Mucosa of stomach (tissue), 1 donor: ENCODE measurements at regions not wholly inside any gene's neighbourhood (a gene's known extent, or its start where the extent isn't known, plus 50 kb on each side); places are given as distances from the start of the nearest gene placed in this dataset.

Experiments
- H3K27me3 ChIP-seq: one replicate; pipeline ENCODE4 v1.7.0; 2013; ENCODE audit warnings: mild to moderate bottlenecking, low read length; ENCODE audit not compliant: control insufficient read depth, insufficient read depth
- H3K36me3 ChIP-seq: one replicate; pipeline ENCODE4 v1.7.0; 2013; ENCODE audit warnings: low read length; ENCODE audit not compliant: control insufficient read depth, insufficient read depth
- H3K4me1 ChIP-seq: one replicate; pipeline ENCODE4 v1.7.0; 2013; ENCODE audit warnings: mild to moderate bottlenecking, low read length; ENCODE audit not compliant: control insufficient read depth, insufficient read depth
- H3K4me3 ChIP-seq: one replicate; pipeline ENCODE4 v1.7.0; 2013; ENCODE audit warnings: low read length
- H3K9ac ChIP-seq: one replicate; pipeline ENCODE4 v1.7.0; 2013; ENCODE audit warnings: mild to moderate bottlenecking, low read length, moderate library complexity
- H3K9me3 ChIP-seq: one replicate; pipeline ENCODE4 v1.7.0; 2013; ENCODE audit warnings: mild to moderate bottlenecking, low read length, moderate library complexity; ENCODE audit not compliant: control insufficient read depth
- donor health status: Pancreatic carcinoma.

DNA sequence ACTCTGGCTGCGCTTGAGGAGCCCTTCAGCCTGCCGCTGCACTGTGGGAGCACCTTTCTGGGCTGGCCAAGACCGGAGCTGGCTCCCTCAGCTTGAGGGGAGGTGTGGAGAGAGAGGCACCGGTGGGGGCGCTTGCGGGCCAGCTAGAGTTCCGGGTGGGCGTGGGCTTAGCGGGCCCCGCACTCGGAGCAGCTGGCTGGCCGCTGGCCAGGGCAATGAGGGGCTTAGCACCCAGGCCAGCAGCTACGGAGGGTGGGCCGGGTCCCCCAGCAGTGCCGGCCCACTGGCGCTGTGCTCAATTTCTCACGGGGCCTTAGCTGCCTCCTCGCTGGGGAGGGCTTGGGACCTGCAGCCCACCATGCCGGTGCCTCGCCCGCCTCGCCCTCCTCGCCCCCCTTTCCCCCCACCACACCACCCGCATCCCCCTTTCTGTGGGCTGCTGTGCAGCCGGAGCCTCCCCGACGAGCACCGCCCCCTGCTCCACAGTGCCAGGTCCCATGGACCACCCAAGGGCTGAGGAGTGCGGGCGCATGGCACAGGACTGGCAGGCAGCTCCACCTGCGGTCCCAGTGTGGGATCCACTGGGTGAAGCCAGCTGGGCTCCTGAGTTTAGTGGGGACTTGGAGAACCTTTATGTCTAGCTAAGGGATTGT is 954.5 kb downstream of the DTWD2 start:
- no peaks in the 10 kb centered on the region for H3K4me1 ChIP-seq
- H3K9me3 ChIP-seq, result no peaks in the 10 kb centered on the region
- no peak overlapping the region for H3K9ac ChIP-seq
- H3K4me3 ChIP-seq, result no peak overlapping the region
- H3K27me3 ChIP-seq, result no peaks in the 10 kb centered on the region
- no peaks in the 10 kb centered on the region for H3K36me3 ChIP-seq

- Histone ChIP-seq H3K9me3 (no peaks in the 10 kb centered on the region), H3K36me3 (no peaks in the 10 kb centered on the region), H3K27me3 (no peaks in the 10 kb centered on the region), H3K4me1 (no peaks in the 10 kb centered on the region), H3K4me3 (no peak overlapping the region), H3K9ac (no peak overlapping the region)
Measured at GRCh38 chr5:118029807-118030206, 958.5 kb downstream of the DTWD2 start.

GRCh38 chr5:118022062-118022461 is 966.3 kb downstream of the DTWD2 start:
- Histone ChIP-seq H3K27me3 (no peaks in the 10 kb centered on the region), H3K4me3 (no peak overlapping the region), H3K9me3 (no peaks in the 10 kb centered on the region), H3K9ac (no peak overlapping the region), H3K4me1 (no peaks in the 10 kb centered on the region), H3K36me3 (no peaks in the 10 kb centered on the region)

- Histone ChIP-seq H3K27me3 (no peaks in the 10 kb centered on the region), H3K9me3 (no peaks in the 10 kb centered on the region), H3K4me3 (no peak overlapping the region), H3K9ac (no peak overlapping the region), H3K4me1 (no peaks in the 10 kb centered on the region), H3K36me3 (no peaks in the 10 kb centered on the region)
Measured at GRCh38 chr5:118017536-118017935, 970.8 kb downstream of the DTWD2 start.

DNA sequence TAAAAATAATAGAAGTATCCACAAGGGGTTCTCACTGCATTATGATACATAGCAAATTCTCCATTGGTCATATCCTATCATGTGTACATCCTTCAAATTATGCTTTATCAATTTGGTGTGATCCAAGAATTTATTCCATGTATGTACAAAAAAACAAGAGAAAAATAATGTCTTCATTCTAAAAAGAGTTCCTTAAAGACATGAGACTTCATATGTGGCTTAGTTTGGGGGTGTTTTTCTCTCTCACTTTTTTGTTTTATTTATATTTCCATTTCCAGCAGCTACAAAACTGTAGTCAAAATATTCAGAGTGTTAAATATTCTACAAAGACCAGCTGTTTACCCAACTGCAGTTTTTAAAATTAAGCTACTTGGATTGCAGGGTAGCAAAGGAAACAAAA is 972.0 kb downstream of the DTWD2 start:
- Histone ChIP-seq H3K4me1 (no peaks in the 10 kb centered on the region), H3K4me3 (no peak overlapping the region), H3K27me3 (no peaks in the 10 kb centered on the region), H3K9ac (no peak overlapping the region), H3K36me3 (no peaks in the 10 kb centered on the region), H3K9me3 (no peaks in the 10 kb centered on the region)

DNA sequence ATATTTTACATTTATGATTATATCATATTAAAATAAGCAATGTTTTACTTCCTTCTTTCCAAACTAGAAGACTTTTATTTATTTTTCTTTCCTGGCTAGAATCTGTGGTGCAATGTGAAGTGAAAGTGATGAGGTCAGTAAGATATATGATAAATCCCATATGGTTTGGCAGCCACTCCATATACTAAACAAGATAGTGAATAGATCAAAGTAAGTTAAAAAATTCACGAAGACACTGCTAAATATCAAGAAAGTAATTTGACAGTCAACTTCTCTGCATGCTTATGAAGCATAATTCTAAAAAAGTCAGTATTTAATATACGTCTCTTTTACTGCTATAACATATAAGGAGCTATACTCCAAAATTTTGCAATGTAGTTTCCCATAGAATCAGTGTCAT is 972.8 kb downstream of the DTWD2 start:
- Histone ChIP-seq H3K9ac (no peak overlapping the region), H3K9me3 (no peaks in the 10 kb centered on the region), H3K36me3 (no peaks in the 10 kb centered on the region), H3K4me1 (no peaks in the 10 kb centered on the region), H3K4me3 (no peak overlapping the region), H3K27me3 (no peaks in the 10 kb centered on the region)

DNA sequence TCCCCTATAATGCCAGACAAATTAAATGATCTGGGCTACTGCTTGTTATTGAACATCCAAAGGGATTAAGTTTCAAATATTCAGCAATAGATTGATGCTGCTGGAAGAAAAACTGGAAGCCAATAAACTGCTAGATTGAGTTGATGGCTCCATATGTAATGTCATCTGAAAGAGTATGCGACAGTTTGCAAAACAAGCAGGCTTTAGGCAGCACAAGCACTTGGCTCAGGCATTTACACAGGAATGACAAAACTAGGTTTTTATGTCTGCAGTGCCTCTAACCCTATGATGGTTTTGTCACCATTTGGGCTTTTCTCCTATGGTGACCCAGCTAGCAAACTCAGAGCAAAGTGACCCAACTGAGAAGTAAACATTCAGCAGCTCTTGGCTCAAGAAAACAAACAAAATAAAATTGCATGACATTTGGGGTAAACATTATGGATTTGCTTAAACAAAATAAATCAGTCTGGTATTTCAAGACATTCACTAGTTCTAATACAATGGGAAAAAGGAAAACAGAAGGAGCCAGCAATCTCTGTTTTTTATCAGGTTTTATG is 978.5 kb downstream of the DTWD2 start:
- H3K4me1 ChIP-seq, result no peaks in the 10 kb centered on the region
- no peaks in the 10 kb centered on the region for H3K27me3 ChIP-seq
- no peaks in the 10 kb centered on the region for H3K36me3 ChIP-seq
- no peak overlapping the region for H3K9ac ChIP-seq
- no peak overlapping the region for H3K4me3 ChIP-seq
- no peaks in the 10 kb centered on the region for H3K9me3 ChIP-seq

GRCh38 chr5:118008779-118009178 is 979.6 kb downstream of the DTWD2 start:
- no peaks in the 10 kb centered on the region for H3K9me3 ChIP-seq
- no peak overlapping the region for H3K9ac ChIP-seq
- no peaks in the 10 kb centered on the region for H3K4me1 ChIP-seq
- no peaks in the 10 kb centered on the region for H3K27me3 ChIP-seq
- no peak overlapping the region for H3K4me3 ChIP-seq
- H3K36me3 ChIP-seq, result no peaks in the 10 kb centered on the region

DNA sequence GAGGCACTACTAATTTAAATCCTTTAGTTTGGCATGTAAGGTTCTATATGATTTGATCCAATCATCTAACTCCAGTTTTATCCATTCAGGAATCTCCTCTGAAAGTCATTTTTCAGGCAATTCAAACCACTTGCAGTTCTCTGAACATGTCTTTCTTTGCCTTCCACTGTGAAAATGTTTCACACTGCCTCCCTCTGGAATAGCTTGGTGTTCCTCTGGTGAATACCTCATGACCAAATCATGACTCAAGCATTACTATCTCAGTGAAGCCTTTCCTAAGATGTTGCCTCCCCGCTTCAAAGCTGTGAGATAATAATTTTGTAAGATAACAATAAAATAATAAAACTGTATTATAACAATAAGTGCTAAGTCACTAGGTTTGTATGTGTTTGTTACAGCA is 981.1 kb downstream of the DTWD2 start:
- Histone ChIP-seq H3K9me3 (no peaks in the 10 kb centered on the region), H3K4me3 (no peak overlapping the region), H3K27me3 (no peaks in the 10 kb centered on the region), H3K4me1 (no peaks in the 10 kb centered on the region), H3K9ac (no peak overlapping the region), H3K36me3 (no peaks in the 10 kb centered on the region)

GRCh38 chr5:118006219-118006618 is 982.1 kb downstream of the DTWD2 start:
- Histone ChIP-seq H3K4me3 (no peak overlapping the region), H3K36me3 (no peaks in the 10 kb centered on the region), H3K9ac (no peak overlapping the region), H3K27me3 (no peaks in the 10 kb centered on the region), H3K4me1 (no peaks in the 10 kb centered on the region), H3K9me3 (no peaks in the 10 kb centered on the region)

- Histone ChIP-seq H3K4me1 (no peaks in the 10 kb centered on the region), H3K9me3 (no peaks in the 10 kb centered on the region), H3K27me3 (no peaks in the 10 kb centered on the region), H3K36me3 (no peaks in the 10 kb centered on the region), H3K4me3 (no peak overlapping the region), H3K9ac (no peak overlapping the region)
Measured at GRCh38 chr5:117999939-118000549, 988.3 kb downstream of the DTWD2 start.

GRCh38 chr5:117982691-117983090 is 1005.7 kb downstream of the DTWD2 start:
- Histone ChIP-seq H3K9me3 (no peaks in the 10 kb centered on the region), H3K4me3 (no peak overlapping the region), H3K36me3 (no peaks in the 10 kb centered on the region), H3K9ac (no peak overlapping the region), H3K4me1 (no peaks in the 10 kb centered on the region), H3K27me3 (no peaks in the 10 kb centered on the region)
